HFF-Myc (cell line): ENCODE measurements at regions not wholly inside any gene's neighbourhood (a gene's known extent, or its start where the extent isn't known, plus 50 kb on each side); places are given as distances from the start of the nearest gene placed in this dataset.

ENCODE experiments used
- DNase-seq: peaks from one replicate; pipeline ENCODE4 v3.0.0-alpha.2; 2011; ENCODE audit warnings: low read depth; ENCODE audit errors: extremely low read depth
- H3K4me3 ChIP-seq: replicated peaks from 2 replicates; pipeline ENCODE4 v1.5.1; 2011; ENCODE audit warnings: low read depth, mild to moderate bottlenecking, control low read depth, low read length
- CTCF ChIP-seq: IDR thresholded peaks from 2 replicates; pipeline ENCODE4 v1.5.1; 2012; ENCODE audit warnings: mild to moderate bottlenecking, low read depth, low read length, control low read depth; ENCODE audit errors: missing control alignments

- TF ChIP-seq CTCF: no peak
Measured at GRCh38 chr13:103388839-103389238, 322.6 kb upstream of the SLC10A2 start.

GRCh38 chr13:103386341-103386740 is 320.1 kb upstream of the SLC10A2 start:
- no peak overlapping the region for H3K4me3 ChIP-seq
- no peak for TF ChIP-seq CTCF
- DNase-seq: no peak

More at GRCh38 chr13:103388839-103389238, 322.6 kb upstream of the SLC10A2 start:
- no peak for DNase-seq
- no peak overlapping the region for H3K4me3 ChIP-seq

- TF ChIP-seq CTCF: no peak
- no peak for DNase-seq
- H3K4me3 ChIP-seq: no peak overlapping the region
Measured at GRCh38 chr13:103373916-103374315, 307.7 kb upstream of the SLC10A2 start.

- no peak for TF ChIP-seq CTCF
- no peak for DNase-seq
- H3K4me3 ChIP-seq: no peak overlapping the region
Measured at GRCh38 chr13:103371271-103371670, 305.1 kb upstream of the SLC10A2 start.

GRCh38 chr13:103370790-103371189 is 304.6 kb upstream of the SLC10A2 start:
- DNase-seq: no peak
- TF ChIP-seq CTCF: no peak
- H3K4me3 ChIP-seq: no peak overlapping the region

GRCh38 chr13:103358255-103358932 is 292.2 kb upstream of the SLC10A2 start:
- DNase-seq: no peak
- TF ChIP-seq CTCF: no peak
- no peak overlapping the region for H3K4me3 ChIP-seq

- H3K4me3 ChIP-seq: no peak overlapping the region
- no peak for DNase-seq
- no peak for TF ChIP-seq CTCF
Measured at GRCh38 chr13:103356226-103356864, 290.1 kb upstream of the SLC10A2 start.
